Central memory CD8-positive, alpha-beta T cell (primary cell): ENCODE measurements at regions not wholly inside any gene's neighbourhood (a gene's known extent, or its start where the extent isn't known, plus 50 kb on each side); places are given as distances from the start of the nearest gene placed in this dataset.

Experiments used
- ATAC-seq: fragments of 150-1000 bp; cut with Tn5 transposase; replicated peaks from 2 replicates; pipeline ENCODE4 v1.10.0; 2022; ENCODE audit warnings: mild to moderate bottlenecking, moderate FRiP score, moderate number of reproducible peaks; ENCODE audit not compliant: poor library complexity, severe bottlenecking; ENCODE audit errors: extremely low read depth
- DNase-seq, 2 donors: peaks; one replicate each; pipeline ENCODE4 v3.0.0; 2021; ENCODE audit warnings: low spot score in 2 of 2
- H3K27ac Mint-ChIP-seq: one replicate; pipeline ENCODE4 v1.8.0; 2022; ENCODE audit warnings: low read depth, mild to moderate bottlenecking, moderate library complexity, mixed read lengths
- H3K27me3 Mint-ChIP-seq: one replicate; pipeline ENCODE4 v1.8.0; 2022; ENCODE audit warnings: mixed read lengths
- H3K36me3 Mint-ChIP-seq: one replicate; pipeline ENCODE4 v1.8.0; 2022; ENCODE audit warnings: mild to moderate bottlenecking, moderate library complexity, mixed read lengths; ENCODE audit not compliant: insufficient read depth
- H3K4me1 Mint-ChIP-seq: one replicate; pipeline ENCODE4 v1.8.0; 2022; ENCODE audit warnings: mixed read lengths
- H3K4me3 Mint-ChIP-seq: one replicate; pipeline ENCODE4 v1.8.0; 2022; ENCODE audit warnings: mild to moderate bottlenecking, moderate library complexity, mixed read lengths
- H3K9me3 Mint-ChIP-seq: one replicate; pipeline ENCODE4 v1.8.0; 2022; ENCODE audit warnings: mixed read lengths

GRCh38 chr2:223654384-223654915 lies 52.3 kb upstream of the SCG2 start:
- H3K4me3 Mint-ChIP-seq, result no peak overlapping the region
- H3K4me1 Mint-ChIP-seq, result no peaks in the 10 kb centered on the region
- H3K27me3 Mint-ChIP-seq, result peaks cover 67% of the 10 kb centered on the region
- H3K36me3 Mint-ChIP-seq, result no peaks in the 10 kb centered on the region
- H3K9me3 Mint-ChIP-seq, result no peaks in the 10 kb centered on the region
- H3K27ac Mint-ChIP-seq, result no peak overlapping the region
- no peak for ATAC-seq
- DNase-seq, result no peak

DNA sequence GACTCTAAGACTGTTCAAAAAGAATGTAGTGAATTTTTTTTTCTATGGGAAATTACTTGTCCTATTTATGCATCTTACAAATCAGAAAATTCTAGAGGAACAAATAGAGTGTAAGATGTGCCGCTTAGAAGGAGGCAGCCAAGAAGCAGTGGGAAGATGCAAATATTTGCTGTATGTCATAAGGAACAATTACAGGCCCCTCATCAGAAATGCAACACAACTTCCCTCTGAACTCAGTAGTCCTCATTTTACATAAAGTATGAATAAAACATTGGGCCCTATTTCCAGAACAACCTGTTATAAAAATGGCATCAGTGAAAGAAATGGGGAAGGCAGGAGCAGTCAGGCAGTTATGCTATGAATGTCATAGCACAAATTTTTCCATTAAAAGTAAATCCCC lies 50.7 kb upstream of the SCG2 start:
- Mint-ChIP-seq H3K4me3 (no peak overlapping the region), H3K9me3 (no peaks in the 10 kb centered on the region), H3K27me3 (peaks cover 53% of the 10 kb centered on the region), H3K36me3 (no peaks in the 10 kb centered on the region), H3K4me1 (no peaks in the 10 kb centered on the region), H3K27ac (no peak overlapping the region)
- ATAC-seq (no peak), DNase-seq (no peak)

DNA sequence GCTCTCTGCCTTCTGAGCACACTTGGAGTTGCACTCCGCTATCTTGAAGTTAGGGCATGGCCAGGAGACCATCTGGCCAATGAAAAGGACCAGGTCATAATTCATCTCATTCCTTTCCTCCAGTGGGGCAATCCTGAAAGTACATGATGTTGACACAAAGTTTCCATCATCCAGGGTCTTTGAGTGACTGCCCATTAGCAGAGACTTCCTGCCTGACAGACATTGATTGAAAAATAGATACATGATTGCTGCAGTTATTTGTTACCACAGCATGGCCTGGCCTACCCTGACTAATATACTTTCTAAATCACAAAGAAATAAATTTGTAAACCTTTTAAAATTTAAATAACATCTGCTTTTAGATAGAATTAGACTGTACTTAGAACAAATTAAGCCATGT lies 50.0 kb upstream of the SCG2 start:
- H3K9me3 Mint-ChIP-seq, result no peaks in the 10 kb centered on the region
- H3K27ac Mint-ChIP-seq, result no peak overlapping the region
- DNase-seq (no peak), ATAC-seq (no peak)
- no peak overlapping the region for H3K4me3 Mint-ChIP-seq
- no peaks in the 10 kb centered on the region for H3K36me3 Mint-ChIP-seq
- peaks cover 51% of the 10 kb centered on the region for H3K27me3 Mint-ChIP-seq
- no peaks in the 10 kb centered on the region for H3K4me1 Mint-ChIP-seq
